ENCODE measurements at regions not wholly inside any gene's neighbourhood (a gene's known extent, or its start where the extent isn't known, plus 50 kb on each side); places are given as distances from the start of the nearest gene placed in this dataset.

DNA sequence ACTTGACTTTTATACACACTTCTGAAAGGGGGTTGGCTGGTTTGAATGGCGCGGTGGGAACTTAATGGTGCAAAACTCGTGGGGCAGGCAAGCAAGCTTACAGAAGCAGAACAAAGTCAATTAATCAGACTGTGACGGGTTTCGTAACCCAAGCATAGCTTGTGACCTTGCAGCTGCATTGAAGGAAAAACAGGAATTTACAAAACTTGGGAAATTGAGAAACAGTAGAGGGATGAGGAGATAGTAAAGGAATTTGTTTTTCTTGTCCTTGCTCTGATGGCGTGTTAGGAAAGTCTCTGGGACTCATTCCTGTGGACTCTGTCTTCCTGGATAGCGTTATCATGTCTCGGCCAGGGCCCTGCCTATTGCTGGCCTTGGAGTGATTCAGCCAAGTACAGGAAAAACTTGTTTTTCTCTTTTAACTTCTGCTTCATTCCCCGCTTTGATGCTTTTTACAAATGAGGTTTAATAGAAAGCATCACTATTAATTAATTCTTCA, 220.0 kb upstream of the KCND2 start:
- Histone ChIP-seq H3K9me3 (no peaks in the 10 kb centered on the region), H3K27me3 (no peaks in the 10 kb centered on the region), H3K4me1 (ENCODE audit: control insufficient read depth in 1 of 2, insufficient read depth in 1 of 2, low read depth in 1 of 2, low read length in 1 of 2) (no peaks in the 10 kb centered on the region), H3K27ac (no peak overlapping the region), H3K4me3 (ENCODE audit: low read depth in 1 of 2, low read length in 1 of 2) (no peak overlapping the region), H3K36me3 (no peaks in the 10 kb centered on the region)
- no peak for TF ChIP-seq CTCF (IDR thresholded peaks at IDR 0.05)

GRCh38 chr7:120053390-120053961, 219.5 kb upstream of the KCND2 start:
- H3K9me3 ChIP-seq = no peaks in the 10 kb centered on the region
- H3K4me3 ChIP-seq (ENCODE audit: low read depth in 1 of 2, low read length in 1 of 2) = no peak overlapping the region
- H3K4me1 ChIP-seq (ENCODE audit: control insufficient read depth in 1 of 2, insufficient read depth in 1 of 2, low read depth in 1 of 2, low read length in 1 of 2) = no peaks in the 10 kb centered on the region
- no peak overlapping the region for H3K27ac ChIP-seq
- no peaks in the 10 kb centered on the region for H3K27me3 ChIP-seq
- H3K36me3 ChIP-seq = no peaks in the 10 kb centered on the region
- TF ChIP-seq CTCF (IDR thresholded peaks at IDR 0.05) = no peak

DNA sequence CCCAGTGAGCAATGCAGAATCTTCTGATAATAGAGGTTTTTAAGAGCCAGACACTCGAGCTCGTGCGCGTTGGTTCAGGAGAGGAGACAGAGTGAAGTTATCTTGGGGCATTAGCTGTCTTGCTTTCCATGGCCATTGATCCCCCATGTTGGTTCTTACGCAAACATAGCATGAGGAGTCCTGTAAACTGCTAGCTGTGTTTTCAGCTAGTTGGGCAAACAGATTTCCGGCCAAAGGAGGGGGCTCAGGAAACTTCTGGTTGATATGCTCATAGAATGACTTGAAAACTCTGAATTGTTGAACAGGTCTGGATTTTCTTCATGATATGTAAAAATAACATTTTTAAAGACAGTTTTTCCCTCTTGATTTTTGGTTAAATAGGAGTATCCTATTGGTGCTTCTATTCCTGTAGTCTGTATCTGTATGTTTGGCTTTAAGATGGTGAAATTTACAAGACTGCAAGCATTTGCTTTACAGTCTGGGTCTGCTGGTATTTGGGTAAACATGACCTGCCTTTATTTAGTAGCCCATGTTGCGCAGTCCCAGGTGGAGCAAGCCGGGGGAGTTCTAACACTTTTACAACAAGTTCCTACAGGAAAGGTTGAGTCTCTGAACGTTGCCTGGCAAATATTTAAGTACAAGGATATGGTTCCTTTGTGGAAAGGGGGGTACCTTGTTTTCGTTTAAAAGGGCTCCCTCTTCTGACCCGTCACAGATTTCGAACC, 218.4 kb upstream of the KCND2 start:
- Histone ChIP-seq H3K4me1 (ENCODE audit: control insufficient read depth in 1 of 2, insufficient read depth in 1 of 2, low read depth in 1 of 2, low read length in 1 of 2) (no peaks in the 10 kb centered on the region), H3K9me3 (no peaks in the 10 kb centered on the region), H3K27ac (no peak overlapping the region), H3K4me3 (ENCODE audit: low read depth in 1 of 2, low read length in 1 of 2) (no peak overlapping the region), H3K36me3 (no peaks in the 10 kb centered on the region), H3K27me3 (no peaks in the 10 kb centered on the region)
- TF ChIP-seq CTCF (IDR thresholded peaks at IDR 0.05) = no peak

DNA sequence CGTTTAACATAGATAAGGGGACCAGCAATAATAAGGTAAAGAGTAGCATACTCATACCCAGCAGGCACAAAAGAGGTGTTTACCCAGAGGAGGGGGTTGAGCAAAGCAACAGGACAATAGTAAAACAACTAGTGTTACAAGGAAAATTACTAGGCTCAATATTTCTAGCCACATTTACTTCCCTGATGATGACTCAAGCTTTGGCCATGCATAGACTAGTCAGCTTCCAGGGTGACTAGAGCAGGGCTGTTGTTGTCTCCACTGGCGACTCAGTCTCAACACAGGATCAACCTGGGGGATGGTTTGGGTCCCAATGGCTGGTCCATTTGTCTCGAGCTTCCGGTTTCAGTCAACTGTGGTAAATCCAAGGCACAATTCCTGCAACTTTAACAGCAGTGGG, 217.7 kb upstream of the KCND2 start:
- TF ChIP-seq CTCF (IDR thresholded peaks at IDR 0.05) = no peak
- Histone ChIP-seq H3K4me1 (ENCODE audit: control insufficient read depth in 1 of 2, insufficient read depth in 1 of 2, low read depth in 1 of 2, low read length in 1 of 2) (no peaks in the 10 kb centered on the region), H3K36me3 (no peaks in the 10 kb centered on the region), H3K27ac (no peak overlapping the region), H3K9me3 (no peaks in the 10 kb centered on the region), H3K27me3 (no peaks in the 10 kb centered on the region), H3K4me3 (ENCODE audit: low read depth in 1 of 2, low read length in 1 of 2) (no peak overlapping the region)

GRCh38 chr7:120056227-120056626, 216.7 kb upstream of the KCND2 start:
- Histone ChIP-seq H3K4me1 (ENCODE audit: control insufficient read depth in 1 of 2, insufficient read depth in 1 of 2, low read depth in 1 of 2, low read length in 1 of 2) (no peaks in the 10 kb centered on the region), H3K27ac (no peak overlapping the region)
- no peak for TF ChIP-seq CTCF (IDR thresholded peaks at IDR 0.05)

More at GRCh38 chr7:120056227-120056626, 216.7 kb upstream of the KCND2 start:
- no peak overlapping the region for H3K4me3 ChIP-seq (ENCODE audit: low read depth in 1 of 2, low read length in 1 of 2)
- H3K36me3 ChIP-seq = no peaks in the 10 kb centered on the region
- no peaks in the 10 kb centered on the region for H3K27me3 ChIP-seq
- no peaks in the 10 kb centered on the region for H3K9me3 ChIP-seq

All from neutrophil (primary cell).